GM12878 (cell line): ENCODE measurements at regions not wholly inside any gene's neighbourhood (a gene's known extent, or its start where the extent isn't known, plus 50 kb on each side); places are given as distances from the start of the nearest gene placed in this dataset.

Experiments used
- EZH2 ChIP-seq: IDR thresholded peaks from 2 replicates; pipeline ENCODE4 v1.6.1; 2012; ENCODE audit warnings: low read depth, mild to moderate bottlenecking, control low read depth, inconsistent platforms, low read length, borderline replicate concordance; ENCODE audit not compliant: control insufficient read depth
- FOXK2 ChIP-seq: fragments of 450-650 bp; IDR thresholded peaks from 2 replicates; pipeline ENCODE4 v1.6.1; 2017; ENCODE audit warnings: mild to moderate bottlenecking, moderate library complexity
- POLR2A ChIP-seq: IDR thresholded peaks from 2 replicates; pipeline ENCODE4 v1.6.1; 2011; ENCODE audit warnings: low read depth, mild to moderate bottlenecking, low read length
- POLR2AphosphoS2 ChIP-seq: IDR thresholded peaks from 2 replicates; pipeline ENCODE4 v1.6.1; 2011; ENCODE audit warnings: low read depth, mild to moderate bottlenecking, low read length, improper control_type of control experiment, moderate library complexity
- RAD21 ChIP-seq: IDR thresholded peaks from 2 replicates; pipeline ENCODE4 v1.6.1; 2011; ENCODE audit warnings: mild to moderate bottlenecking, low read depth, low read length, moderate library complexity; ENCODE audit not compliant: insufficient read depth
- RFX5 ChIP-seq: IDR thresholded peaks from 2 replicates; pipeline ENCODE4 v1.6.1; 2011; ENCODE audit warnings: low read depth, low read length, improper control_type of control experiment
- SMAD1 ChIP-seq: fragments of 450-650 bp; IDR thresholded peaks from 2 replicates; pipeline ENCODE4 v1.6.1; 2018; ENCODE audit warnings: mild to moderate bottlenecking, low read depth; ENCODE audit not compliant: partially characterized antibody
- SP1 ChIP-seq: IDR thresholded peaks from one replicate; pipeline ENCODE4 v1.6.1; 2011; ENCODE audit warnings: low read depth, low read length
- TCF3 ChIP-seq: IDR thresholded peaks from 2 replicates; pipeline ENCODE4 v1.6.1; 2012; ENCODE audit warnings: low read depth, mild to moderate bottlenecking, low read length, borderline replicate concordance; ENCODE audit not compliant: insufficient read depth
- ZNF274 ChIP-seq: IDR thresholded peaks from one replicate; pipeline ENCODE4 v1.8.0; 2011; ENCODE audit not compliant: insufficient read length, insufficient read depth
- ZSCAN29 ChIP-seq: fragments of 450-650 bp; IDR thresholded peaks from 2 replicates; pipeline ENCODE4 v1.6.1; 2017; ENCODE audit warnings: mild to moderate bottlenecking, moderate library complexity
- TF ChIP-seq, protein P1 (sequence below): fragments of 150-350 bp; IDR thresholded peaks from 2 replicates; pipeline ENCODE4 v1.6.1; 2014; ENCODE audit warnings: mild to moderate bottlenecking, low read depth, low read length
- TF ChIP-seq, protein P2 (sequence below), 3 experiments: IDR thresholded peaks in 2 of 3; conservative IDR thresholded peaks in 1 of 3; 2 replicates each; pipeline ENCODE4 v1.5.1; 2011; ENCODE audit warnings: low read depth in 3 of 3, low read length in 3 of 3, mild to moderate bottlenecking in 3 of 3, control low read depth in 2 of 3, moderate library complexity in 2 of 3, inconsistent platforms in 1 of 3, mixed read lengths in 1 of 3; ENCODE audit not compliant: control insufficient read depth in 2 of 3, insufficient read depth in 1 of 3; ENCODE audit errors: extremely low read depth in 1 of 3
- TF ChIP-seq, protein P3 (sequence below): IDR thresholded peaks from 2 replicates; pipeline ENCODE4 v1.6.1; 2011; ENCODE audit warnings: mild to moderate bottlenecking, low read depth, low read length, moderate library complexity; ENCODE audit not compliant: insufficient replicate concordance

DNA sequence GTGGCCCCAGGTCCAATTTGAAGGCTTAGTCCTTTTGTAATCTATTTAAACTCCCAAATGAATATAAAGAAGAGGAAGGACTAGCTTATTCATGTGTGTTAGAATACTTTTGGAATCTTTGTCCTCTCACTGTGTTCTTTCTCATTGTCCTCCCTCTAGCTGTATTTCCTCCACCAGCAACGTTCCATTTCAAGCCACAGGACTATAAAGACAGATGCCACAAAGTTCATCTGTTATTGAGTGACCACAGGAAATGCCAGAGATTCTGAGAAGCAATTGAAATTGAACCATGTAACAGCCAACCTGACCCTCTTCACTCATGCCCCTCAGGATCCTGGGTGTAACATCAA lies 336.6 kb upstream of the API5 start:
- TF ChIP-seq, protein P1, sequence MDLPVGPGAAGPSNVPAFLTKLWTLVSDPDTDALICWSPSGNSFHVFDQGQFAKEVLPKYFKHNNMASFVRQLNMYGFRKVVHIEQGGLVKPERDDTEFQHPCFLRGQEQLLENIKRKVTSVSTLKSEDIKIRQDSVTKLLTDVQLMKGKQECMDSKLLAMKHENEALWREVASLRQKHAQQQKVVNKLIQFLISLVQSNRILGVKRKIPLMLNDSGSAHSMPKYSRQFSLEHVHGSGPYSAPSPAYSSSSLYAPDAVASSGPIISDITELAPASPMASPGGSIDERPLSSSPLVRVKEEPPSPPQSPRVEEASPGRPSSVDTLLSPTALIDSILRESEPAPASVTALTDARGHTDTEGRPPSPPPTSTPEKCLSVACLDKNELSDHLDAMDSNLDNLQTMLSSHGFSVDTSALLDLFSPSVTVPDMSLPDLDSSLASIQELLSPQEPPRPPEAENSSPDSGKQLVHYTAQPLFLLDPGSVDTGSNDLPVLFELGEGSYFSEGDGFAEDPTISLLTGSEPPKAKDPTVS = no peak
- TF ChIP-seq EZH2 (no peak), FOXK2 (no peak), POLR2AphosphoS2 (no peak), SP1 (no peak), RAD21 (no peak), ZNF274 (no peak), POLR2A (no peak), RFX5 (no peak), ZSCAN29 (no peak), TCF3 (no peak), SMAD1 (no peak)
- TF ChIP-seq, protein P2, sequence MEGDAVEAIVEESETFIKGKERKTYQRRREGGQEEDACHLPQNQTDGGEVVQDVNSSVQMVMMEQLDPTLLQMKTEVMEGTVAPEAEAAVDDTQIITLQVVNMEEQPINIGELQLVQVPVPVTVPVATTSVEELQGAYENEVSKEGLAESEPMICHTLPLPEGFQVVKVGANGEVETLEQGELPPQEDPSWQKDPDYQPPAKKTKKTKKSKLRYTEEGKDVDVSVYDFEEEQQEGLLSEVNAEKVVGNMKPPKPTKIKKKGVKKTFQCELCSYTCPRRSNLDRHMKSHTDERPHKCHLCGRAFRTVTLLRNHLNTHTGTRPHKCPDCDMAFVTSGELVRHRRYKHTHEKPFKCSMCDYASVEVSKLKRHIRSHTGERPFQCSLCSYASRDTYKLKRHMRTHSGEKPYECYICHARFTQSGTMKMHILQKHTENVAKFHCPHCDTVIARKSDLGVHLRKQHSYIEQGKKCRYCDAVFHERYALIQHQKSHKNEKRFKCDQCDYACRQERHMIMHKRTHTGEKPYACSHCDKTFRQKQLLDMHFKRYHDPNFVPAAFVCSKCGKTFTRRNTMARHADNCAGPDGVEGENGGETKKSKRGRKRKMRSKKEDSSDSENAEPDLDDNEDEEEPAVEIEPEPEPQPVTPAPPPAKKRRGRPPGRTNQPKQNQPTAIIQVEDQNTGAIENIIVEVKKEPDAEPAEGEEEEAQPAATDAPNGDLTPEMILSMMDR (IDR thresholded peaks at IDR 0.05 in 2 of 3, conservative IDR thresholded peaks at IDR 0.05 in 1 of 3; ENCODE audit: control insufficient read depth in 2 of 3, extremely low read depth in 1 of 3, insufficient read depth in 1 of 3, low read depth in 3 of 3, low read length in 3 of 3) = no peak
- TF ChIP-seq, protein P3, sequence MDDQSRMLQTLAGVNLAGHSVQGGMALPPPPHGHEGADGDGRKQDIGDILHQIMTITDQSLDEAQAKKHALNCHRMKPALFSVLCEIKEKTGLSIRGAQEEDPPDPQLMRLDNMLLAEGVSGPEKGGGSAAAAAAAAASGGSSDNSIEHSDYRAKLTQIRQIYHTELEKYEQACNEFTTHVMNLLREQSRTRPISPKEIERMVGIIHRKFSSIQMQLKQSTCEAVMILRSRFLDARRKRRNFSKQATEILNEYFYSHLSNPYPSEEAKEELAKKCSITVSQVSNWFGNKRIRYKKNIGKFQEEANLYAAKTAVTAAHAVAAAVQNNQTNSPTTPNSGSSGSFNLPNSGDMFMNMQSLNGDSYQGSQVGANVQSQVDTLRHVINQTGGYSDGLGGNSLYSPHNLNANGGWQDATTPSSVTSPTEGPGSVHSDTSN = no peak
